ENCODE measurements at regions not wholly inside any gene's neighbourhood (a gene's known extent, or its start where the extent isn't known, plus 50 kb on each side); places are given as distances from the start of the nearest gene placed in this dataset.

GRCh38 chr15:81888748-81889484 lies 156.9 kb downstream of the MEX3B start:
- TF ChIP-seq CTCF (IDR thresholded peaks at IDR 0.05; ENCODE audit: poor library complexity) = no peak
- TF ChIP-seq EZH2phosphoT487 (IDR thresholded peaks at IDR 0.05; ENCODE audit: low read depth, severe bottlenecking, unreplicated experiment) = peak; percentile 53

Data from hepatocyte (in vitro differentiated cells).